Liver (tissue), 8 donors: ENCODE measurements at regions not wholly inside any gene's neighbourhood (a gene's known extent, or its start where the extent isn't known, plus 50 kb on each side); places are given as distances from the start of the nearest gene placed in this dataset.

Source experiments
- DNase-seq: peaks from one replicate; pipeline ENCODE4 v3.0.0-alpha.2; 2017; ENCODE audit warnings: low spot score
- H3K27ac ChIP-seq, 2 donors: one replicate each; pipeline ENCODE4 v1.7.0; 2013; ENCODE audit warnings: inconsistent platforms in 2 of 2, low read length in 2 of 2, control low read depth in 1 of 2, low read depth in 1 of 2, mild to moderate bottlenecking in 1 of 2
- H3K27me3 ChIP-seq, 4 donors: one replicate each; pipeline versions ENCODE4 v1.6.1 to v1.7.0; 2013; ENCODE audit warnings: low read length in 3 of 4, inconsistent platforms in 1 of 4, mild to moderate bottlenecking in 1 of 4, moderate library complexity in 1 of 4; ENCODE audit not compliant: control insufficient read depth in 4 of 4, insufficient read depth in 4 of 4
- H3K36me3 ChIP-seq, 4 donors: one replicate each; pipeline versions ENCODE4 v1.6.1 to v1.7.0; 2013; ENCODE audit warnings: low read length in 3 of 4, mild to moderate bottlenecking in 3 of 4, low read depth in 1 of 4, moderate library complexity in 1 of 4; ENCODE audit not compliant: control insufficient read depth in 4 of 4, insufficient read depth in 3 of 4
- H3K4me1 ChIP-seq, 4 donors: one replicate each; pipeline versions ENCODE4 v1.6.1 to v1.7.0; 2013; ENCODE audit warnings: low read length in 3 of 4, mild to moderate bottlenecking in 3 of 4, moderate library complexity in 1 of 4; ENCODE audit not compliant: control insufficient read depth in 4 of 4, insufficient read depth in 4 of 4
- H3K4me3 ChIP-seq, 3 donors: one replicate each; pipeline versions ENCODE4 v1.6.1 to v1.7.0; 2013; ENCODE audit warnings: low read length in 3 of 3, control low read depth in 1 of 3, low read depth in 1 of 3, mild to moderate bottlenecking in 1 of 3
- H3K9ac ChIP-seq, 2 donors: one replicate each; pipeline ENCODE4 v1.7.0; 2013; ENCODE audit warnings: low read length in 2 of 2, mild to moderate bottlenecking in 2 of 2, moderate library complexity in 2 of 2, control low read depth in 1 of 2, low read depth in 1 of 2
- H3K9me3 ChIP-seq, 4 donors: one replicate each; pipeline versions ENCODE4 v1.6.1 to v1.7.0; 2013; ENCODE audit warnings: low read length in 3 of 4; ENCODE audit not compliant: control insufficient read depth in 4 of 4
- EGR1 ChIP-seq, 2 donors: IDR thresholded peaks; 2 replicates each; pipeline ENCODE4 v1.6.1; 2016 to 2018; ENCODE audit warnings: antibody characterized with exemption in 2 of 2, low read depth in 2 of 2
- FOXA1 ChIP-seq: IDR thresholded peaks from 2 replicates; pipeline ENCODE4 v1.6.1; 2016; ENCODE audit warnings: antibody characterized with exemption
- FOXA2 ChIP-seq: IDR thresholded peaks from 2 replicates; pipeline ENCODE4 v1.6.1; 2016; ENCODE audit warnings: antibody characterized with exemption
- GABPA ChIP-seq, 2 donors: IDR thresholded peaks in 1 of 2; conservative IDR thresholded peaks in 1 of 2; 2 replicates each; pipeline ENCODE4 v1.6.1; 2016; ENCODE audit warnings: antibody characterized with exemption in 2 of 2, mild to moderate bottlenecking in 1 of 2, moderate library complexity in 1 of 2
- HNF4A ChIP-seq, 2 donors: conservative IDR thresholded peaks; 2 replicates each; pipeline ENCODE4 v1.6.1; 2016; ENCODE audit warnings: antibody characterized with exemption in 2 of 2, mild to moderate bottlenecking in 2 of 2
- HNF4G ChIP-seq: IDR thresholded peaks from 2 replicates; pipeline ENCODE4 v1.6.1; 2016; ENCODE audit warnings: antibody characterized with exemption
- JUND ChIP-seq, 2 donors: IDR thresholded peaks; 2 replicates each; pipeline ENCODE4 v1.6.1; 2016; ENCODE audit warnings: antibody characterized with exemption in 2 of 2
- NR2F2 ChIP-seq: IDR thresholded peaks from 2 replicates; pipeline ENCODE4 v1.6.1; 2016; ENCODE audit warnings: antibody characterized with exemption
- RAD21 ChIP-seq, 2 donors: IDR thresholded peaks; 2 replicates each; pipeline ENCODE4 v1.6.1; 2016; ENCODE audit warnings: antibody characterized with exemption in 2 of 2, mild to moderate bottlenecking in 2 of 2
- RXRA ChIP-seq, 2 donors: IDR thresholded peaks; 2 replicates each; pipeline ENCODE4 v1.6.1; 2017 to 2018; ENCODE audit warnings: antibody characterized with exemption in 2 of 2, mild to moderate bottlenecking in 1 of 2
- SP1 ChIP-seq: IDR thresholded peaks from 2 replicates; pipeline ENCODE4 v1.6.1; 2018; ENCODE audit warnings: antibody characterized with exemption, mild to moderate bottlenecking
- TAF1 ChIP-seq: conservative IDR thresholded peaks from 2 replicates; pipeline ENCODE4 v1.6.1; 2016; ENCODE audit warnings: antibody characterized with exemption, mild to moderate bottlenecking
- YY1 ChIP-seq: IDR thresholded peaks from 2 replicates; pipeline ENCODE4 v1.6.1; 2016; ENCODE audit warnings: antibody characterized with exemption, mild to moderate bottlenecking
- WGBS: extraction: QIAGEN DNeasy Blood & Tissue Kit; methylation state at CpG from one replicate; pipeline ENCODE4 v1.1.7; 2013; 5-methylcytosine and 5-hydroxymethylcytosine counted together
- TF ChIP-seq, protein P1 (sequence below): IDR thresholded peaks from 2 replicates; pipeline ENCODE4 v1.6.1; 2016; ENCODE audit warnings: antibody characterized with exemption, mild to moderate bottlenecking
- TF ChIP-seq, protein P2 (sequence below): IDR thresholded peaks from 2 replicates; pipeline ENCODE4 v1.6.1; 2016; ENCODE audit warnings: antibody characterized with exemption
- TF ChIP-seq, protein P3 (sequence below): IDR thresholded peaks from 2 replicates; pipeline ENCODE4 v1.6.1; 2016; ENCODE audit warnings: antibody characterized with exemption
- TF ChIP-seq, protein P4 (sequence below): IDR thresholded peaks from 2 replicates; pipeline ENCODE4 v1.6.1; 2016; ENCODE audit warnings: antibody characterized with exemption
- TF ChIP-seq, protein P5 (sequence below): fragments of 150-350 bp; IDR thresholded peaks from 2 replicates; pipeline ENCODE4 v1.5.1; 2017; ENCODE audit warnings: improper control_type of control experiment, low read depth, low read length; ENCODE audit not compliant: missing input control
- donor health status: healthy.
- donor health status: healthy.
- donor health status: healthy.
- donor health status: healthy.
- donor health status: healthy.

DNA sequence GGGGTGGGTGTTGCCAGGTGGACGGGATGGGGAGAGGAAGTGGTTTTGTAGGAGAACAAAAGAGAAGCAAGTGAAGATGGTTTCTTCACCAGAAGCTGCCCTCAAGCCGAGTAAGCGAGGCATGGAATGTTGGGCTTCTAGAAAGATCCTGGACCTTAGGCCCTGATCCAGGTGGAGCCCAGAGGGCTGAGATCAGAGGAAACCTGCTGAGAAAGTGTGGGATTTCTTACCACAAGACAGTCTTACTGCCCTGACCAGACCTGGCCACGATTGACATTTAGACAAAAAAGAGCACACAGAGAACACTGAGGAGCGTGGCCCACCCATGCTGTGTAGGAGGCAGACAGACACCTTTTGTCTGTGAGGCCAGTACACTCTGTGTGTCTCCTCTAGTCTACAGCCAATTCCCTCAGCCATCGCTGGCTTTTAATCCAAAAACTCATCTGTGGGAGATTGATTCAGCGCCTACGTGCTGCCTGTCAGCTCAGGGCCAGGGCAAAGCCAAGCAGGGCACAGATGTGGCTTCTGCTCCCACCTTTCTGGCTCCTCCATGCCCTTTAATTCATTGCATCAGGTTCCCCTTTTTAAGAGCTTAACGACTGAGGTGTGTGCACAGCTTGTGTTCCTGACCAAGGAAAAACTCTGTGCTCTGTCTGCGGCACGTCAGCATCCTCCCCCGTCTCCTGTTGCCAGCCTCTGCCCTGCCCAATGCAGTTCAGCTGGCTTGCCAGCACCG, 123.3 kb downstream of the AKAP11 start:
- WGBS, result 88% methylated on average over 13 of the region's 13 CpGs
- H3K9ac ChIP-seq, result no peak overlapping the region
- DNase-seq, result no peak
- no peaks in the 10 kb centered on the region for H3K4me1 ChIP-seq
- H3K27ac ChIP-seq, result no peak overlapping the region
- H3K9me3 ChIP-seq, result no peaks in the 10 kb centered on the region
- peaks cover 0 to 2% (median 0%) of the 10 kb centered on the region in 4 donors for H3K27me3 ChIP-seq
- H3K36me3 ChIP-seq, result no peaks in the 10 kb centered on the region
- H3K4me3 ChIP-seq, result no peak overlapping the region
- TF ChIP-seq FOXA1 (no peak), GABPA (IDR thresholded peaks at IDR 0.05 in 1 of 2, conservative IDR thresholded peaks at IDR 0.05 in 1 of 2) (no peak), TAF1 (no peak), RAD21 (IDR thresholded peaks at IDR 0.05) (no peak), YY1 (no peak), HNF4G (no peak), FOXA2 (no peak), HNF4A (conservative IDR thresholded peaks at IDR 0.05) (no peak), JUND (IDR thresholded peaks at IDR 0.05) (no peak), NR2F2 (no peak), SP1 (no peak), RXRA (IDR thresholded peaks at IDR 0.05) (no peak), EGR1 (IDR thresholded peaks at IDR 0.05; ENCODE audit: low read depth in 2 of 2) (no peak)
- TF ChIP-seq, protein P1, sequence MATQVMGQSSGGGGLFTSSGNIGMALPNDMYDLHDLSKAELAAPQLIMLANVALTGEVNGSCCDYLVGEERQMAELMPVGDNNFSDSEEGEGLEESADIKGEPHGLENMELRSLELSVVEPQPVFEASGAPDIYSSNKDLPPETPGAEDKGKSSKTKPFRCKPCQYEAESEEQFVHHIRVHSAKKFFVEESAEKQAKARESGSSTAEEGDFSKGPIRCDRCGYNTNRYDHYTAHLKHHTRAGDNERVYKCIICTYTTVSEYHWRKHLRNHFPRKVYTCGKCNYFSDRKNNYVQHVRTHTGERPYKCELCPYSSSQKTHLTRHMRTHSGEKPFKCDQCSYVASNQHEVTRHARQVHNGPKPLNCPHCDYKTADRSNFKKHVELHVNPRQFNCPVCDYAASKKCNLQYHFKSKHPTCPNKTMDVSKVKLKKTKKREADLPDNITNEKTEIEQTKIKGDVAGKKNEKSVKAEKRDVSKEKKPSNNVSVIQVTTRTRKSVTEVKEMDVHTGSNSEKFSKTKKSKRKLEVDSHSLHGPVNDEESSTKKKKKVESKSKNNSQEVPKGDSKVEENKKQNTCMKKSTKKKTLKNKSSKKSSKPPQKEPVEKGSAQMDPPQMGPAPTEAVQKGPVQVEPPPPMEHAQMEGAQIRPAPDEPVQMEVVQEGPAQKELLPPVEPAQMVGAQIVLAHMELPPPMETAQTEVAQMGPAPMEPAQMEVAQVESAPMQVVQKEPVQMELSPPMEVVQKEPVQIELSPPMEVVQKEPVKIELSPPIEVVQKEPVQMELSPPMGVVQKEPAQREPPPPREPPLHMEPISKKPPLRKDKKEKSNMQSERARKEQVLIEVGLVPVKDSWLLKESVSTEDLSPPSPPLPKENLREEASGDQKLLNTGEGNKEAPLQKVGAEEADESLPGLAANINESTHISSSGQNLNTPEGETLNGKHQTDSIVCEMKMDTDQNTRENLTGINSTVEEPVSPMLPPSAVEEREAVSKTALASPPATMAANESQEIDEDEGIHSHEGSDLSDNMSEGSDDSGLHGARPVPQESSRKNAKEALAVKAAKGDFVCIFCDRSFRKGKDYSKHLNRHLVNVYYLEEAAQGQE, result no peak
- TF ChIP-seq, protein P2, sequence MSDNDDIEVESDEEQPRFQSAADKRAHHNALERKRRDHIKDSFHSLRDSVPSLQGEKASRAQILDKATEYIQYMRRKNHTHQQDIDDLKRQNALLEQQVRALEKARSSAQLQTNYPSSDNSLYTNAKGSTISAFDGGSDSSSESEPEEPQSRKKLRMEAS, result no peak
- TF ChIP-seq, protein P3, sequence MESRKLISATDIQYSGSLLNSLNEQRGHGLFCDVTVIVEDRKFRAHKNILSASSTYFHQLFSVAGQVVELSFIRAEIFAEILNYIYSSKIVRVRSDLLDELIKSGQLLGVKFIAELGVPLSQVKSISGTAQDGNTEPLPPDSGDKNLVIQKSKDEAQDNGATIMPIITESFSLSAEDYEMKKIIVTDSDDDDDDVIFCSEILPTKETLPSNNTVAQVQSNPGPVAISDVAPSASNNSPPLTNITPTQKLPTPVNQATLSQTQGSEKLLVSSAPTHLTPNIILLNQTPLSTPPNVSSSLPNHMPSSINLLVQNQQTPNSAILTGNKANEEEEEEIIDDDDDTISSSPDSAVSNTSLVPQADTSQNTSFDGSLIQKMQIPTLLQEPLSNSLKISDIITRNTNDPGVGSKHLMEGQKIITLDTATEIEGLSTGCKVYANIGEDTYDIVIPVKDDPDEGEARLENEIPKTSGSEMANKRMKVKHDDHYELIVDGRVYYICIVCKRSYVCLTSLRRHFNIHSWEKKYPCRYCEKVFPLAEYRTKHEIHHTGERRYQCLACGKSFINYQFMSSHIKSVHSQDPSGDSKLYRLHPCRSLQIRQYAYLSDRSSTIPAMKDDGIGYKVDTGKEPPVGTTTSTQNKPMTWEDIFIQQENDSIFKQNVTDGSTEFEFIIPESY, result no peak
- TF ChIP-seq, protein P4, sequence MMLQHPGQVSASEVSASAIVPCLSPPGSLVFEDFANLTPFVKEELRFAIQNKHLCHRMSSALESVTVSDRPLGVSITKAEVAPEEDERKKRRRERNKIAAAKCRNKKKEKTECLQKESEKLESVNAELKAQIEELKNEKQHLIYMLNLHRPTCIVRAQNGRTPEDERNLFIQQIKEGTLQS, result no peak
- TF ChIP-seq, protein P5, sequence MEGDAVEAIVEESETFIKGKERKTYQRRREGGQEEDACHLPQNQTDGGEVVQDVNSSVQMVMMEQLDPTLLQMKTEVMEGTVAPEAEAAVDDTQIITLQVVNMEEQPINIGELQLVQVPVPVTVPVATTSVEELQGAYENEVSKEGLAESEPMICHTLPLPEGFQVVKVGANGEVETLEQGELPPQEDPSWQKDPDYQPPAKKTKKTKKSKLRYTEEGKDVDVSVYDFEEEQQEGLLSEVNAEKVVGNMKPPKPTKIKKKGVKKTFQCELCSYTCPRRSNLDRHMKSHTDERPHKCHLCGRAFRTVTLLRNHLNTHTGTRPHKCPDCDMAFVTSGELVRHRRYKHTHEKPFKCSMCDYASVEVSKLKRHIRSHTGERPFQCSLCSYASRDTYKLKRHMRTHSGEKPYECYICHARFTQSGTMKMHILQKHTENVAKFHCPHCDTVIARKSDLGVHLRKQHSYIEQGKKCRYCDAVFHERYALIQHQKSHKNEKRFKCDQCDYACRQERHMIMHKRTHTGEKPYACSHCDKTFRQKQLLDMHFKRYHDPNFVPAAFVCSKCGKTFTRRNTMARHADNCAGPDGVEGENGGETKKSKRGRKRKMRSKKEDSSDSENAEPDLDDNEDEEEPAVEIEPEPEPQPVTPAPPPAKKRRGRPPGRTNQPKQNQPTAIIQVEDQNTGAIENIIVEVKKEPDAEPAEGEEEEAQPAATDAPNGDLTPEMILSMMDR, result no peak
